Activated T-helper 17 cell treated with anti-CD3 and anti-CD28 coated beads, Interleukin-2, amount 50 U/mL, for 72 hours (primary cell): ENCODE measurements at regions not wholly inside any gene's neighbourhood (a gene's known extent, or its start where the extent isn't known, plus 50 kb on each side); places are given as distances from the start of the nearest gene placed in this dataset.
A peak's percentile ranks its signal among the peaks of the same experiment; 100 is the strongest.

Experiments
- ATAC-seq: fragments of 150-1000 bp; cut with Tn5 transposase; replicated peaks from 2 replicates; pipeline ENCODE4 v1.10.0; 2021; ENCODE audit warnings: mild to moderate bottlenecking, moderate library complexity
- H3K27ac Mint-ChIP-seq: one replicate; pipeline ENCODE4 v1.8.0; 2022; ENCODE audit warnings: mixed read lengths
- H3K27me3 Mint-ChIP-seq: one replicate; pipeline ENCODE4 v1.8.0; 2022; ENCODE audit warnings: mixed read lengths
- H3K36me3 Mint-ChIP-seq: one replicate; pipeline ENCODE4 v1.8.0; 2022; ENCODE audit warnings: low read depth, mild to moderate bottlenecking, mixed read lengths
- H3K4me1 Mint-ChIP-seq: one replicate; pipeline ENCODE4 v1.8.0; 2022; ENCODE audit warnings: mixed read lengths
- H3K4me3 Mint-ChIP-seq: one replicate; pipeline ENCODE4 v1.8.0; 2022; ENCODE audit warnings: mild to moderate bottlenecking, mixed read lengths
- H3K9me3 Mint-ChIP-seq: one replicate; pipeline ENCODE4 v1.8.0; 2022; ENCODE audit warnings: mixed read lengths

- H3K27me3 Mint-ChIP-seq: peaks cover 11% of the 10 kb centered on the region
- H3K4me1 Mint-ChIP-seq: no peaks in the 10 kb centered on the region
- no peak for ATAC-seq
- H3K36me3 Mint-ChIP-seq: no peaks in the 10 kb centered on the region
- H3K9me3 Mint-ChIP-seq: no peaks in the 10 kb centered on the region
- H3K4me3 Mint-ChIP-seq: no peak overlapping the region
- no peak overlapping the region for H3K27ac Mint-ChIP-seq
Measured at GRCh38 chr1:4086085-4086850, 186.2 kb upstream of the C1orf174 start.

- H3K9me3 Mint-ChIP-seq: no peaks in the 10 kb centered on the region
- no peaks in the 10 kb centered on the region for H3K4me1 Mint-ChIP-seq
- peaks cover 11% of the 10 kb centered on the region for H3K27me3 Mint-ChIP-seq
- H3K27ac Mint-ChIP-seq: no peak overlapping the region
- H3K4me3 Mint-ChIP-seq: no peak overlapping the region
- ATAC-seq: no peak
- H3K36me3 Mint-ChIP-seq: no peaks in the 10 kb centered on the region
Measured at GRCh38 chr1:4086921-4087320, 186.8 kb upstream of the C1orf174 start.

- H3K9me3 Mint-ChIP-seq: peaks cover 2% of the 10 kb centered on the region
- no peaks in the 10 kb centered on the region for H3K4me1 Mint-ChIP-seq
- H3K27ac Mint-ChIP-seq: no peak overlapping the region
- H3K36me3 Mint-ChIP-seq: no peaks in the 10 kb centered on the region
- ATAC-seq: peak; percentile 73
- peaks cover 11% of the 10 kb centered on the region for H3K27me3 Mint-ChIP-seq
- no peak overlapping the region for H3K4me3 Mint-ChIP-seq
Measured at GRCh38 chr1:4087530-4088420, 187.7 kb upstream of the C1orf174 start.

GRCh38 chr1:4088676-4089075 is 188.6 kb upstream of the C1orf174 start:
- H3K27ac Mint-ChIP-seq: no peak overlapping the region
- peaks cover 6% of the 10 kb centered on the region for H3K9me3 Mint-ChIP-seq
- no peak overlapping the region for H3K4me3 Mint-ChIP-seq
- peaks cover 11% of the 10 kb centered on the region for H3K27me3 Mint-ChIP-seq
- H3K4me1 Mint-ChIP-seq: no peaks in the 10 kb centered on the region
- no peak for ATAC-seq
- H3K36me3 Mint-ChIP-seq: no peaks in the 10 kb centered on the region

GRCh38 chr1:4089421-4090175 is 189.5 kb upstream of the C1orf174 start:
- H3K27me3 Mint-ChIP-seq: peaks cover 11% of the 10 kb centered on the region
- no peaks in the 10 kb centered on the region for H3K4me1 Mint-ChIP-seq
- H3K4me3 Mint-ChIP-seq: no peak overlapping the region
- no peak overlapping the region for H3K27ac Mint-ChIP-seq
- H3K36me3 Mint-ChIP-seq: no peaks in the 10 kb centered on the region
- ATAC-seq: no peak
- peaks cover 7% of the 10 kb centered on the region for H3K9me3 Mint-ChIP-seq

GRCh38 chr1:4090556-4090955 is 190.5 kb upstream of the C1orf174 start:
- Mint-ChIP-seq H3K4me3 (no peak overlapping the region), H3K4me1 (no peaks in the 10 kb centered on the region), H3K9me3 (peaks cover 9% of the 10 kb centered on the region), H3K36me3 (no peaks in the 10 kb centered on the region), H3K27ac (no peak overlapping the region), H3K27me3 (peaks cover 8% of the 10 kb centered on the region)
- no peak for ATAC-seq

- H3K27ac Mint-ChIP-seq: no peak overlapping the region
- no peak overlapping the region for H3K4me3 Mint-ChIP-seq
- peaks cover 5% of the 10 kb centered on the region for H3K27me3 Mint-ChIP-seq
- H3K4me1 Mint-ChIP-seq: no peaks in the 10 kb centered on the region
- no peak for ATAC-seq
- no peaks in the 10 kb centered on the region for H3K36me3 Mint-ChIP-seq
- peaks cover 9% of the 10 kb centered on the region for H3K9me3 Mint-ChIP-seq
Measured at GRCh38 chr1:4090976-4091660, 191.0 kb upstream of the C1orf174 start.

- H3K4me1 Mint-ChIP-seq: no peaks in the 10 kb centered on the region
- H3K4me3 Mint-ChIP-seq: no peak overlapping the region
- no peak for ATAC-seq
- no peak overlapping the region for H3K27ac Mint-ChIP-seq
- H3K36me3 Mint-ChIP-seq: no peaks in the 10 kb centered on the region
- H3K9me3 Mint-ChIP-seq: peaks cover 14% of the 10 kb centered on the region
- peaks cover 7% of the 10 kb centered on the region for H3K27me3 Mint-ChIP-seq
Measured at GRCh38 chr1:4091996-4092395, 191.9 kb upstream of the C1orf174 start.

GRCh38 chr1:4093856-4094565 is 193.9 kb upstream of the C1orf174 start:
- Mint-ChIP-seq H3K36me3 (no peaks in the 10 kb centered on the region), H3K27ac (no peak overlapping the region), H3K9me3 (peaks cover 14% of the 10 kb centered on the region), H3K4me1 (no peaks in the 10 kb centered on the region), H3K4me3 (no peak overlapping the region), H3K27me3 (peaks cover 3% of the 10 kb centered on the region)
- ATAC-seq: no peak

- H3K27me3 Mint-ChIP-seq: peaks cover 3% of the 10 kb centered on the region
- H3K36me3 Mint-ChIP-seq: no peaks in the 10 kb centered on the region
- no peaks in the 10 kb centered on the region for H3K4me1 Mint-ChIP-seq
- peaks cover 14% of the 10 kb centered on the region for H3K9me3 Mint-ChIP-seq
- H3K4me3 Mint-ChIP-seq: no peak overlapping the region
- ATAC-seq: no peak
- no peak overlapping the region for H3K27ac Mint-ChIP-seq
Measured at GRCh38 chr1:4095433-4095971, 195.4 kb upstream of the C1orf174 start.

- no peak overlapping the region for H3K4me3 Mint-ChIP-seq
- peaks cover 2% of the 10 kb centered on the region for H3K9me3 Mint-ChIP-seq
- no peaks in the 10 kb centered on the region for H3K4me1 Mint-ChIP-seq
- H3K27ac Mint-ChIP-seq: no peak overlapping the region
- H3K36me3 Mint-ChIP-seq: no peaks in the 10 kb centered on the region
- ATAC-seq: no peak
- peaks cover 11% of the 10 kb centered on the region for H3K27me3 Mint-ChIP-seq
Measured at GRCh38 chr1:4101459-4102161, 201.5 kb upstream of the C1orf174 start.

GRCh38 chr1:4105300-4105880 is 205.3 kb upstream of the C1orf174 start:
- no peak for ATAC-seq
- Mint-ChIP-seq H3K4me1 (no peaks in the 10 kb centered on the region), H3K36me3 (no peaks in the 10 kb centered on the region), H3K9me3 (no peaks in the 10 kb centered on the region), H3K27me3 (peaks cover 10% of the 10 kb centered on the region), H3K27ac (no peak overlapping the region), H3K4me3 (no peak overlapping the region)

- Mint-ChIP-seq H3K4me3 (no peak overlapping the region), H3K4me1 (no peaks in the 10 kb centered on the region), H3K9me3 (no peaks in the 10 kb centered on the region), H3K27ac (no peak overlapping the region), H3K36me3 (no peaks in the 10 kb centered on the region), H3K27me3 (peaks cover 9% of the 10 kb centered on the region)
- no peak for ATAC-seq
Measured at GRCh38 chr1:4106731-4107130, 206.7 kb upstream of the C1orf174 start.
